PC-3 (cell line): ENCODE measurements at regions not wholly inside any gene's neighbourhood (a gene's known extent, or its start where the extent isn't known, plus 50 kb on each side); places are given as distances from the start of the nearest gene placed in this dataset.

Experiments used
- ATAC-seq: fragments of 200-7000 bp; cut with Tn5 transposase; 2 replicates; pipeline ENCODE4 v1.9.1; 2020; ENCODE audit warnings: mild to moderate bottlenecking, moderate library complexity
- BruUV-seq: library from RNA; stranded (reverse); fragments of 400-500 nt; replicated peaks from 2 replicates; lab custom pipeline; 2021; lab: Mats Ljungman, UMichigan
- CTCF ChIA-PET: fragments of 300-600 bp; sonication (Branson Sonifier 250); formaldehyde crosslinking; loops from one replicate; lab custom pipeline; 2022; ENCODE audit warnings: antibody characterized with exemption; lab: Charles Lee
- POLR2A ChIA-PET: fragments of 300-600 bp; sonication (Branson Sonifier 250); formaldehyde crosslinking; loops from one replicate; lab custom pipeline; 2022; ENCODE audit warnings: antibody characterized with exemption; ENCODE audit not compliant: unreplicated experiment; lab: Charles Lee
- DNase-seq: peaks from one replicate; pipeline ENCODE4 v3.0.0-alpha.2; 2015
- H2AFZ ChIP-seq: fragments of 300-600 bp; sonication (generic); 2 replicates; pipeline ENCODE4 v1.6.0; 2016; ENCODE audit warnings: antibody characterized with exemption, low read length
- H3F3A ChIP-seq: fragments of 300-600 bp; sonication (generic); one replicate; pipeline ENCODE4 v1.6.0; 2017; ENCODE audit warnings: antibody characterized with exemption, low read length, control low read depth, mild to moderate bottlenecking; ENCODE audit not compliant: unreplicated experiment
- H3K27ac ChIP-seq: fragments of 300-600 bp; sonication (generic); 2 replicates; pipeline ENCODE4 v1.5.1; 2016; ENCODE audit warnings: mild to moderate bottlenecking, low read length
- H3K27me3 ChIP-seq: fragments of 300-600 bp; sonication (generic); 2 replicates; pipeline ENCODE4 v1.6.1; 2016; ENCODE audit warnings: low read length, mixed read lengths
- H3K36me3 ChIP-seq: fragments of 300-600 bp; sonication (generic); 2 replicates; pipeline ENCODE4 v1.6.1; 2016; ENCODE audit warnings: low read depth, mixed run types, low read length, mixed read lengths
- H3K4me1 ChIP-seq: fragments of 300-600 bp; sonication (generic); 2 replicates; pipeline ENCODE4 v1.5.1; 2016; ENCODE audit warnings: low read length; ENCODE audit not compliant: insufficient read depth
- H3K4me2 ChIP-seq: fragments of 300-600 bp; sonication (generic); 2 replicates; pipeline ENCODE4 v1.6.0; 2016; ENCODE audit warnings: low read length
- H3K4me3 ChIP-seq: fragments of 300-600 bp; sonication (generic); 2 replicates; pipeline ENCODE4 v1.5.1; 2016; ENCODE audit warnings: mild to moderate bottlenecking, low read length, mixed read lengths
- H3K79me2 ChIP-seq: fragments of 300-600 bp; sonication (generic); 2 replicates; pipeline ENCODE4 v1.6.1; 2017; ENCODE audit warnings: low read length, mixed read lengths
- H3K9ac ChIP-seq: fragments of 300-600 bp; sonication (generic); 2 replicates; pipeline ENCODE4 v1.6.0; 2016; ENCODE audit warnings: mild to moderate bottlenecking, low read length
- H3K9me2 ChIP-seq: fragments of 300-600 bp; sonication (generic); replicated peaks from 2 replicates; pipeline ENCODE4 v1.6.1; 2016; ENCODE audit warnings: mixed run types, low read length, mixed read lengths
- H3K9me3 ChIP-seq: fragments of 300-600 bp; sonication (generic); 2 replicates; pipeline ENCODE4 v1.6.1; 2016; ENCODE audit warnings: low read length, mixed read lengths
- H4K20me1 ChIP-seq: fragments of 300-600 bp; sonication (generic); 2 replicates; pipeline ENCODE4 v1.6.1; 2016; ENCODE audit warnings: low read length, mixed read lengths
- CTCF ChIP-seq: fragments of 300-600 bp; sonication (generic); conservative IDR thresholded peaks from 2 replicates; pipeline ENCODE4 v1.5.1; 2017; ENCODE audit warnings: antibody characterized with exemption, low read depth, mild to moderate bottlenecking, low read length
- EZH2 ChIP-seq: fragments of 300-600 bp; sonication (generic); IDR thresholded peaks from one replicate; pipeline ENCODE4 v1.6.1; 2017; ENCODE audit warnings: antibody characterized with exemption, mild to moderate bottlenecking, low read length; ENCODE audit not compliant: unreplicated experiment
- EZH2phosphoT487 ChIP-seq: fragments of 300-600 bp; sonication (generic); IDR thresholded peaks from 2 replicates; pipeline ENCODE4 v1.6.1; 2018; ENCODE audit warnings: mild to moderate bottlenecking, antibody characterized with exemption, low read length, borderline replicate concordance
- intact Hi-C: fragments of 100-400 bp; cut with micrococcal nuclease; formaldehyde crosslinking; loops from 2 replicates; pipeline ENCODE4 v1.9.0; 2023

- intact Hi-C loops, result no loop called here
- Histone ChIP-seq H3K36me3 (no peaks in the 10 kb centered on the region), H3K9me2 (no peaks in the 10 kb centered on the region), H3F3A (no peaks in the 10 kb centered on the region), H4K20me1 (no peaks in the 10 kb centered on the region), H3K79me2 (no peaks in the 10 kb centered on the region), H3K27me3 (no peaks in the 10 kb centered on the region), H3K4me2 (no peak overlapping the region), H3K9ac (no peak overlapping the region), H3K27ac (no peak overlapping the region), H3K4me1 (no peaks in the 10 kb centered on the region), H3K4me3 (no peak overlapping the region), H3K9me3 (no peaks in the 10 kb centered on the region), H2AFZ (no peak overlapping the region)
- CTCF ChIA-PET, result no interaction called here
- no peak for DNase-seq
- ATAC-seq, result no peak
- BruUV-seq, result no TSS peak
- POLR2A ChIA-PET, result no interaction called here
- TF ChIP-seq EZH2phosphoT487 (no peak), EZH2 (no peak), CTCF (no peak)
Measured at GRCh38 chr6:93858213-93858612, 438.9 kb upstream of the EPHA7 start.

GRCh38 chr6:93849857-93850256, 430.5 kb upstream of the EPHA7 start:
- Histone ChIP-seq H3K36me3 (no peaks in the 10 kb centered on the region), H3K4me2 (no peak overlapping the region), H3K4me1 (no peaks in the 10 kb centered on the region), H4K20me1 (no peaks in the 10 kb centered on the region), H2AFZ (no peak overlapping the region), H3K9me2 (no peaks in the 10 kb centered on the region), H3K27me3 (no peaks in the 10 kb centered on the region), H3K79me2 (no peaks in the 10 kb centered on the region), H3K27ac (no peak overlapping the region), H3K4me3 (no peak overlapping the region), H3K9ac (no peak overlapping the region), H3F3A (no peaks in the 10 kb centered on the region), H3K9me3 (no peaks in the 10 kb centered on the region)
- TF ChIP-seq EZH2 (no peak), EZH2phosphoT487 (no peak), CTCF (no peak)
- no peak for ATAC-seq
- intact Hi-C loops, result no loop called here
- no TSS peak for BruUV-seq
- POLR2A ChIA-PET, result no interaction called here
- CTCF ChIA-PET, result no interaction called here
- DNase-seq, result no peak

DNA sequence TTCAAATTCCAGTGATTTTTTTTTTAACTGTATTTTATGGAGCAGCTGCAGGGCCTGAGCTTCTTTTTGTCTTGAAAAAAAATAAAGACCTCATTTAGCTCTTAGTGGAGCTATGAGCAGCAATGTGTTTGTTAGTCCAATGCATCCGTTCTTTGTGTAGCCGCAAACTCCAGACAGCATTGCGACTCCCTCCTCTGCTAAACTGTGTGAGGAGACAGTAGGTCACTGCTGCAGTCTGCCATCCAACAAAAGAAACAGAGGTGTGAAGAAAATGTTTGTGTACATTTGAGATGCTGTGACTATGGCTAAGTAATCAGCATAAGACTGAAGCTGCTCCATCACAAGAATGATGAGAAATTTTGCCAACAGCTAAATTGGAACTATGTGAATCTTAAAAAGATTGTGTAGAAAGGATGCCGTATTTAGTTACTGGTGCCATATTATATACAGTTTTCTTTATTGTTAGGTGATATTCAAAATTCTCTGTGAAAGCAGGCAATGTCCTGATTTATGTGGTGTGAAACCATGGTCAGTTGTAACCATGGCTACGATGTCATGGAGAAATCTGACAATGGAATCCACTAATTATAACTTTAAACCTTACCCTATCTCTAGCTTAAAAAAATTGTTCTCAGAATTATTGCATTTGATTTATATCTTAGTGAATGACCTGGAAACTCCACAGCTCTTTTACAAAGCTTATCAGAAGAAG, 428.8 kb upstream of the EPHA7 start:
- Histone ChIP-seq H3K4me2 (no peak overlapping the region), H3K36me3 (no peaks in the 10 kb centered on the region), H3K4me1 (no peaks in the 10 kb centered on the region), H4K20me1 (no peaks in the 10 kb centered on the region), H3K9ac (no peak overlapping the region), H3K79me2 (no peaks in the 10 kb centered on the region), H2AFZ (no peak overlapping the region), H3K9me2 (no peaks in the 10 kb centered on the region), H3F3A (no peaks in the 10 kb centered on the region), H3K4me3 (no peak overlapping the region), H3K27ac (no peak overlapping the region), H3K27me3 (no peaks in the 10 kb centered on the region), H3K9me3 (no peaks in the 10 kb centered on the region)
- TF ChIP-seq EZH2phosphoT487, result no peak
- TF ChIP-seq CTCF, result no peak
- no peak for TF ChIP-seq EZH2
- DNase-seq, result no peak
- ChIA-PET POLR2A (no interaction called here), CTCF (interaction anchor here (0.6 kb wide), 1 partner anchor 424 kb away, joined by 4 read pairs; no protein-coding TSS in a partner anchor)
- no peak for ATAC-seq
- BruUV-seq, result no TSS peak
- intact Hi-C loops, result no loop called here
